ENCODE measurements at regions not wholly inside any gene's neighbourhood (a gene's known extent, or its start where the extent isn't known, plus 50 kb on each side); places are given as distances from the start of the nearest gene placed in this dataset.

DNA sequence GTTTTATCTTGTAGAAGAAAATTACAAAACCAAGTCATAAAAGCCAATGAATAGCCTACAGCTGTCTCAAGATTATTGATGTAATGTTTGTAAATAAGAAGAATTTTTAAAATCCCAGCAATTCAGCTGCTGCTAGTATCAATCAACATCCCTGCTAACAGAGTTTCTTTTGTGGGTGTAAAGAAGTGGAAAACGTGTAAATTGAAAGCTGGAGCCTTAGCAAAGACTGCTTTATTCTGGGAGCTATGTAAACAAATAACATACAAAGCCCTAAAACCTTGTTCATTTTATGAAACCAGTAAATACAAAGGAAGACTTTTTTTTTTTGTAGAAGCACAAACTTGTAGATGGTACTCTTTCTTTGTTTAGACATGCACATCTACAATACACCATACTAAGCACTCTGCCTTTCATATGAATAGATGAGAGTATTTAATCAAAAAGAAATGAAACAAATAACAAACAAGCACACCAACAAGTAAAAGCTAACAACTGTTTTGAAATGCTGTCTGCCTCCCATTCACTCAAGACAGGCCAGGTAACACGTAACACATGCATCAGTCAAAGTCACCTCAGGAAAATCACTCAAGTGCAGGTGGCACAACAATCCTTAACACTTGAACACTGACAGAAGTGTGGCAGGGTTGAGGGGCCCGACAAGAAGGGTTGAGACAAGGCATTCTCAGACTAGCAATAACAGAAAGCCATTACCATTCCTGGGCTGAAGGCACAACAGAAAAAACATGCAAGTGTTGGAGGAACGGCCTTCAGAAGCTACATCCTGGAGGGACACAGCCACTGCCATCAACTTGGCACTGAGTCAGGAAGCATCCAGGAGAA is 1364.0 kb upstream of the SEL1L start:
- TF ChIP-seq POLR2A (IDR thresholded peaks at IDR 0.05; ENCODE audit: low read depth, low read length) (no peak), TAF1 (IDR thresholded peaks at IDR 0.05; ENCODE audit: borderline replicate concordance, low read depth, low read length) (no peak)
